CD4-positive, alpha-beta T cell treated with Interleukin-17A for 1 hour (primary cell): ENCODE measurements at regions not wholly inside any gene's neighbourhood (a gene's known extent, or its start where the extent isn't known, plus 50 kb on each side); places are given as distances from the start of the nearest gene placed in this dataset.

Experiments
- DNase-seq: peaks from one replicate; pipeline ENCODE4 v3.0.0-alpha.2; 2020

DNA sequence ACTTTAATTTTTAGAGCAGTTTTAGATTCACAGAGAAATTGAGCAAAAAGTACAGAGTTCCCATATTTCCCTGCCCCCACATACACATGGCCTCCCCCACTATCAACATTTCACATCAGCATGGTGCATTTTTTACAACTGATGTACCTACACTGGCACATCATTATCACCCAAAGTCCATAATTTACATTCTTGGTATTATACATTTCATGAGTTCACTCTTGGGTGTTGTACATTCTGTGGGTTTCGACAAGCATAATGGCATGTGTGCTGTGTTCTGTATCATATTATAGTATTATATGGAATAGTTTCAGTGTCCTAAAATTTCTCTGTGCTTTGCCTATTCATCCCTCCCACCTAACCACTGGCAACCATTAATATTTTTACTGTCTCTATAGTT, 419.8 kb upstream of the THBS1 start:
- DNase-seq: no peak

DNA sequence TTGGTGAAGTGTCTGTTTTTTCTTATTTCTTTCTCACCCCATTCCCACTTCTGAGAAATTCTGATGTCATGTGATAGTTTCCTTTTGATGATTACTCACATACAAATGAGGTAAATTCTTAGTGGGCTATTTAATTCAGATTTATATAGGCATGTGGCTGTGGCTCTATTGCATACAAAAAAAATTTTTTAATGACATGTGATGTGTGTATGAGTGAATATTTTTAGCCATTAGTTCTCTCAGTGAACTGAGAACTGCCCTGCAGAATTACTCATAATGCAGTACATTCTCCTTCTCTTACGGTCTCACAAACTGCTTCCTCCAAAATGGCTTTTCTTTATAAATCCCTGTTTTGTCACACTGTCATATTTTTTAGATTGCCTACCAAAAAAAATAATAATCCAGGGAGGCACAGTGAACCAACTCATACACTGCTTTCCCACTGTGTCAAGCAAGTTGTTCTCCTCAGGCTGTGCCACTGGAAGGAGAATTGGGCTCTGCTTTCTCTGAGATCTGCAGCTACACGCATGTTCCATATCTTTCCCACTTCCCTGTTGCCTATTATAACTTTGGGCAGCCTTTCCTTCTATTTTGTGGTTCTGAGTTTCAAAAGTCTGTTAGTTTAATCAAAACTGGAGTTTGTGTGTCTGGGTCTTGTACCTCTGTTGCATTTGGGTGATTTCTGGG, 415.7 kb upstream of the THBS1 start:
- no peak for DNase-seq

DNA sequence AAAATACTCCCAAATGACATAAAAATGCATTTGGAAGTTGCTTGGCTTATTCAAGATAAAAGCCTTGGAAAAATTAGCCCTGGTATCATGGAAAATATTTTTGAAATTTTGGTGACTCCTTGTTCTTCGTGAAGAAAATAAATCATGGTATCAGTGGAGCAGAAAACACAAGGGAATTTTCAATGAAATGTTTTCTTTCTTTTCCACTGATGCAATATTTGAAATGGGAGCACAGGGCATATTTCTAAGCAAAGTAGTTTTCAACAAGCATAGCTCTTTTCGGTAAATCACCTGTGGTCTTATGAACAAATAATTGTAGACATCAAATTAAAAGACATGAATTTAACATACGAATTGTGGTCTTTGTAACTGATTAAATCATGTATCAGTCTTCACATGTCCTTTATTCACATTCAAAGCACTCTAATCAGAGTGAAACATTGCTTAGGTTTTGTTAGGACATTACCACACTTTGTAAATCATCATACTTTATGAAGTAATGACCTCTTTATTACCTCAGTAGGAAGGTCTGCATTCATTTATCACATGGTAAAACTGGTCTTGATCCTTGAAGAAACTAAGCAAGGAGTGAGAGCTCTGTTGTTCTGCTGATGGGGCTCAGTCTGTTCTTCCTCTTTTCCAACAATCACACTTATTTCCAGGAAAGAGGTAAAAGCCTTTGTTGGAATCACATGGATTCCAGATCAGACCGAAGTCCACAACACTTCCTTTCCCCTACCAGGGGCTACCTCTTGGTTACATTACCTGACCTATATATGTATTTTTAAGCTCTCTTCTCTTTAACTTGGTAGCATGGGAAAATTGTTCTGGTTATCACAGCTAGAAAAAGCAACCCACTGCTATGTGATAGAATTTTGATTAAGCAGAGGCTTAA, 413.5 kb upstream of the THBS1 start:
- DNase-seq: no peak

DNA sequence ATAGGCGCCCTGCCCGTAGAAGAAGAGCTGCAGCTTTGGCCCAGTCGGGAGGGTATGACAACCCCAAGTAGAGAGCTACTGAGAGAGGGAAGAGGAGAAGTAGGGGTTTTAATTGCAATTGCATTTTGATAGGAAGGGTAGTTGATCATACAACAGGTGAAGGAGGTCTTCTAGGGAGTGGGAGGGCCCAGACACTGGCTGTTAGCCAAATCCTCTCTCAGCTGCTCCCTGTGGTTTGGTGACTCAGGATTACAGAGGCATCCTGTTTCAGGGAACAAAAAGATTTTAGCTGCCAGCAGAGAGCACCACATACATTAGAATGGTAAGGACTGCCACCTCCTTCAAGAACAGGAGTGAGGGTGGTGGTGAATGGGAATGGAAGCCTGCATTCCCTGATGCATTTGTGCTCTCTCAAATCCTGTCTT, 408.9 kb upstream of the THBS1 start:
- DNase-seq: no peak

DNA sequence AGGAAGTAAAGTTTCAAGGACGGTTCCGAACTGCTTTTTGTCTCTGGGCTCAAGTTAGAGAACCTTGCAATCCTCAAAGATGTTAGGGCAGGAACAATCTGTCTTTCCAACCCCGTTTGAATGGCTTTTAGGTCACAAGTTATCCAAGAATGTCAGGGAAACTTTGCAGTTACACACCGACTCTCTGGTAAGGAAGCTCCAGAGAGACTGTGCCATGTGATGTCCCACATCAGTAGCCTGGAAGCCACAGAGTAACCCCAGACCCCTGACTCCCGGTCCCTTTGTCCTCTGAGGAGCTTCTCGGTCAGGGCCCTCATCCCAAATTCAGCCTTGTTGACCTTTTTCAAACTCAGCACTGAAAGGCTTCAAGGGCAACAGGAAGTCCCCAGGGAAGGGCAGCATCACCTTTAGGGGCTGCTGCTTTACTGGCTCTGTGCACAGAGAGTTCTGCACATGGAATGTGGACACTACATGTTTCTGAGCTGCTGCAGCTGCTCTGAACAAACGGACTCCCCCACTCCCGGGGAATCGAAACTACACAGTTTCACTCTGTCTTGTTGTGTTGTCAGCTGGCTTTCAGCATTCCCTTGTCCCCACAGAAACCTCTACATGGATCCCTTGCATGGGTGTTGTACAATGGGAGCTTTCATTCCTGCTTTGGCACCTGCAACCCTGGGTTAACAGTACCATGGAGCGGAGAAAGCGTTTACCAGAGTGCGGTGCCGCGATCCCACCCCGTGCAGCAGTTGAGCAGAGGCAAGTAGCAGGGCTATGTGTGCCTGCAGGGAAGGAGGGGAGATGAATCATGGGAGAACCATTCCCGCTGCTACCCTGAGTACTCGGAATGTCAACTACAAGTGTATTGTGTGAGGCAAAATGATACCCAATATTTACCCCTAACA, 408.2 kb upstream of the THBS1 start:
- DNase-seq: no peak

DNA sequence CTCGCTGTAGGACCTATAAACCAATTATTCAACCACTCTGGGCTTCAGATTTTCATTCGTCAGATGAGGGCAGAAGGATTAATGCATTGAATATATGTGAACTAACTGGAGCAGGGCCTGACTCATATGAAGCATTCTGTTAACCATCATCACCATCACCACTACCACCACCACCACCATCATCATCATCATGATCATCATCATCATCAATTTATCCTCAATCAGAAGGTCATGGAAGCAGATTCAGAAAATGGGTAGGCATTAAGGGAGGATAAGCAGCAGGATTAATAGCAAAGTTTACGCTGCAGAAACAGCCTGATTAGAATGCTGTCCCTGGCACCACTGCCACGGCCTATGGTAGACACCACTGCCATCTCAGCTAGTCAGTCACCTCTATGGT, 407.5 kb upstream of the THBS1 start:
- no peak for DNase-seq

DNA sequence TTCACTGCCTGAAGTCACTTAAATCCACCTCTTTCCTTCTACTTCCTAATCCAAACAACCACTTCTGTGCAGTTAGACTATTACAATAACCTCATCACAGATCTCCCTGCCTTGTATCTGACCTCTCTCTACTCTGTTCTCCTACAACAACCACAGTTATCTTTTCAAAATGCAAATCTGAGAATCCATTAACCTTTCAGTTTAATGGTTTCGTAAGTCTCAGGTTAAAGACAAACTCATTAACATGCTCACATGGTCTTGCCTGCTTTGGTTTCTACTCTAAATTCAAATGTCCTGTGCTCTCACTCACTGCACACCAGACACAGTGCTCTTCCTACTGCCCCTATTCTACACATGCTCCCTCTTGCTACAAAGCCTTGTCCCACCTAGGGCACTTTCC, 406.5 kb upstream of the THBS1 start:
- DNase-seq: no peak

DNA sequence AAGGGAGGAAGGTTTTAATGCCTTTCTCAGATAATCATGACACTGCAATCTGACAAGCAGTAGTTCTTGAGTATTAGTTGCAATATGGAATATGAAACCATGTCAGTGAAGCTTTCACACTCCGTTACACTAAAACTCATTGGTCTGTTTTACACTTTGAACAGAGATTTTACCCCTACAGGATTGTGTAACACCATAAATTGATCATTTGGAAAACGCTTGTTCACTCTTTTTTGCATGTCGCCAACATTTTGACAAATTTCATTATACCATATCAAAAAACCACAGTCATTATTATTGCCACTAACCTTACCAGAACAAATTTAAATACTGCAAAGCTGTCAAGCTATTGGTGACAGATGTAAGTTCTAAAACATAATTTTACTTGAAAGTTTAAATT, 404.8 kb upstream of the THBS1 start:
- DNase-seq: no peak

DNA sequence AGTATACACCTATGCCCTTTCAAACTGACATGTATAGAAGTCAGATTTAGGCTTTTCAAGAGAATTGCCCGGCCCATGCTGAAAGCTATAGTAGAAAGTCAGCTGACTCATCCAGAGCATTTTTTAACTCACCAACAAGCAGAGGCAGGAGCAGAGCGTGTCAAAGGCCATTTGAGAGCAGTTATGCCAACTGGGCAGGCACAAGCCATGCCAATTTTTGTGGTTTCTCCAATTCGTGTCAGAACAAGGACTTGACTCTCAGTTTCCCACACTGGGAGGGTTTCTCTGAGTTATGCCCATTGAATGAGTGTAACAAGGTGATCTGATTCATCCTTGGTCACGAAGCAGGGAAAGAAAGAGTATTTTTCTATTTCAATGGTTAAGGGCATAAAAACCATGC, 403.3 kb upstream of the THBS1 start:
- no peak for DNase-seq

DNA sequence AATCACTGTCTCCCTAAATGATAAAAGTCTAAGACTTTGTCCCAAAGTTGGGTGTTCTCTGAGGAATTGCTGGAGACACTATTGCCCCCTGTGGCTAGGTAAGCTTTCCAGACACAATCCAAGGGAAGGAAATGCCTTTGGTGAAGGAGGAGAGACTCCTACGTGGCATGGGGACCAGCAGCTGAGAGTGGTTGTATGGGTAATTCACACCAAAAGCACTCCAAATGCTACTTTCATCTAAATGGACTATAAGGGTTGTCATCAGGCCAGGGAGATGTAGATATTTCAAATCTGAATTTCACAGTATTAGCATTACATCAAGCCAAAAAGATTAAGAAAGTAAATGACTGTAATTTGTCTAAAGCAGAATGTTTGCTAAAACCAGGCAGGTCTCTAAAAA, 400.8 kb upstream of the THBS1 start:
- DNase-seq: no peak

DNA sequence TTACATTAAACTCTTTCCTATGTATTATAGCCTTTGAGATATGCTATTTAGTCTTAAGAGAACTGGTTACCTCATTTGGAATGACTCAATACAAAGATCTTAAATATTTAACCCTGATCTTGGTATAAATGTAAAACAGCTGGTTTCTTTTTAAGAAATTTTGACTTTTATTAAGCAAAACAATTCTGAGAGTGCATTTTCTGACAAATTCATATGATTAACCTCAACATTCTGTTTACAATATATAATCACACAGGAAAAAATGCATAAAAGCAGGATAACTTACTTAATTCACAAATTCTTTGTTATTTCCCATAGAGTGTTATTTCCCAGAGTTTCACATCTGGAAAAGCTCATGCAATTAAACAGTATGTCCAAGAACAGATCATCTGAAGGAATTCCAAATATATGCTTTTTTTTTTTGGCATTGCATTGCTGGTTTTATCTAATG, 400.4 kb upstream of the THBS1 start:
- DNase-seq: no peak

DNA sequence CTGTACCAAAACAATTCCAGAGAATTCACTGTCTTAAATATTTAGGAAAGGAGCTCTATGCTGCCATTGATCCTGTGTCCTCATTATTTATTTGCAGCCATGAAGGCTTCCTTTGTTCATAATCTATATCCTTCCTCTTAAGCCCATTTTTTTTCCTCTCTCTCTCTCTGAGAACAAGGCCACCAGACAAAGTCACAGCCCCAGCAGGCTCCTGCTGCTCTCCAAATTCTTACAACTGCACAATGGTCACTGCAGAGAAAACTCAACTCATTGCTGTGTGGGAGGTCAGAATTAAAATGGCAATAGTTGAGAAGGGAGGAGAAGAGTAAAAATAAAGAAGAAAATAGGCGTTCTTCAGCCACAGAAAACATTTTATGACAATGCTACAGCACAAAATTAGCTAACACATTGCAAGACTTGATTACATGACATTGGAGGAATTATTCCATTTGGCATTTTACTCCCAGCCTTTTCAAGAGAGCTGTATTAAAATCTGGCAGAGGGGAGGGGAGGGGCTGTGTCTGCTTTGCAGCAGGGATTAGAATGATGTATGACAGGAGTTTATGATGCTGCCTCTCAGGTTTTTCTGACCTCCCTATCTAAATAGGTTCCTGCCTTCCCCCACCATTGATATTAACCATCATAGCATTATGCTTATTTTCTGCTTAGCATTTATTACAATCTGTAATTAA, 399.7 kb upstream of the THBS1 start:
- DNase-seq: no peak

DNA sequence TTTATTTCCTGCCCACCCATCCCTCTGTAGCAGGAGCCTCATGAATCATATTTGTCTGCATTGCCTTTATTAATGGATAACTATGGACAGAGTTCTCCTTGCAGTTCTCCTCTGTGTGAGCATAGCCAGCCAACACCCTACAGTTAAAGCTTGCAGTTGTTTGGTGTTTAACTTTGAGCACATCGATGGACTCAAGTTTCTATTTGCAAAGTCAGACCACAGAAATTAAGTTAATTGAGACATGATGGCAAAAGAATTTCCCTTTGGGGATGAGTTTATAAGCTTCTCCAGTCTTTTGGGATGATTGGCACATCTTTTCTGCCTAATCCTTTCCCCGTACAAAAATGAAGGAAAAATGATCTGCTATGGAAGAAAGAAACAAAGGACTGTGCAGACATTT, 398.9 kb upstream of the THBS1 start:
- no peak for DNase-seq

DNA sequence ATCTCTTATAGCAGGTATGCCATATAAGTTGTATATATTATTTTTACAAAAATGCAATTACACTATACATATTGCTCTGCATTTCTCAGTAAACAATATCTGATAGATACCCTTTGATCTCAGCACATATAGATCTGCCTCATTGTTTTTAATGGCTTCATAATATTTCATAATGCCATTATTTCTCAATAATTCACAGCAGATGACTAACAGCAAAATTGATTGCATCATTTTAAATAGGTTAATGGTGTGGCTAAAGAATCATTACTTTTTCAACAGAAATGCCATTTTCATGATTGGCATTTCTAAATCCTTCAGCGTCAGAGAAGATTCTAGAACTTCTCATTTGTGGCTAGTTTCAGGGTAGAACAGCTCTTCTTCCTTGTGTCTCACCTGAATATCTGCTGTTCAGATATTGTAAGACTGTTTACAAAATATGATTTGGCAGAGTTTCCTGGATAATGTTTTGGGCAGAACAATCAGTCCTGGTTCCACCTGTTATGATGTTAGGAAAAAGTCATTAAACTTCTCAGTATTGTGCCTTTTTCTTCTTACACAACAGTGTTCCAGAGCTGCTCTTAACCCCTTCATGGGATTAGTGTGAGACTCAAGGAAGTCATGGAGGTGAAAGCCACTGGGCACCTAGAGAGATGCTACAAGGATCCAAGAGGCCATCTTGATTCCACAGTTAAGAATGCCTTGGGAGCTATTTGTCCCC, 397.6 kb upstream of the THBS1 start:
- no peak for DNase-seq

DNA sequence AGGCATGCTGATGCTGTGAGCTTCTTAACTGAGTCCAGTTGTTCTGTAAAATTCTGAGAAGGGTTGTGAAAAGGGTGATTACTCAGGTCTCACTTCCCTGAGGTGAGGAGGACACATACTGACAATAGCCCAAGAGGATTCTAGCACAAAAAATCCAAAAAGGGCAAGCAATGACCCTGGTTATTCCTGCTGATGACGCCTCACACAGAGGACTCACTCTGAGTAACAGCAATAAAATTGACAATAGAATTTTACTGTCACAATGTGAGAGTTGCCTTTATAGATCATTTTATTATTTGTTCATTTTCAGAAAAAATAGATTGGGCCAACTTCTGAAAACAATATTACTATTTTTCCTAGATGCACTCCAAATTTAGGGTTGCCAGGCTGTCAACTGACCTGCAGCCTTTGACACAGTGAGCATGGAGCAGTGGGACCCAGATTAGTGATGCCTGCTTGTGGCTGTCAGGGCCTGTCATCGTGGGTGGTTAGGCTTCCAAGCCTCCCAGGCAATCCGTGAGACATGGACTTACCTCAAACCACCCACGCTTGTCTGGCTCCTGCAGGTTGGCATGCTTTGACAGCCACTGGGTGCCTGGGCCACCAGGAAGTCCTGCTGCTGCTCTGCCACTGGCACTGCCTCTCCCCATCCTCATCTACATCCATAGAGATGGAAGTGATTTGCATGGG, 396.0 kb upstream of the THBS1 start:
- DNase-seq: no peak

DNA sequence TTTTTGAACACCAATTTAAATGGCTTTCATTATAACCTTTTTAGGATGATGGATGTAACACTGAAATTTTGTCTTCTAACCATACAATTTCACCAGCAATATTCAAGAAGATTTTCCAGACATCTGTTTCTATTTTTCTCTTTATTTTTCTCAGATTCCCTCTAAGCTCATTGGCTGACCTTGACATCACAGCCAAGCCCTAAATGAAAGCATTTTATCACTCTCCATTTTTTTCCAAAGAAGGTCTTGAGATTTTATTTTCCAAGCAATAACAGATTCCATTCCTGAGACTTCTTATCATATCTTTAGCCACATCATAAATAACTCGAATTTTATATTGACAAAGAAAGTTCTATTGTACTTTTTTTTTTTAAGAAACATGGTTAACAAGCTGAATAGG, 392.6 kb upstream of the THBS1 start:
- DNase-seq: no peak

DNA sequence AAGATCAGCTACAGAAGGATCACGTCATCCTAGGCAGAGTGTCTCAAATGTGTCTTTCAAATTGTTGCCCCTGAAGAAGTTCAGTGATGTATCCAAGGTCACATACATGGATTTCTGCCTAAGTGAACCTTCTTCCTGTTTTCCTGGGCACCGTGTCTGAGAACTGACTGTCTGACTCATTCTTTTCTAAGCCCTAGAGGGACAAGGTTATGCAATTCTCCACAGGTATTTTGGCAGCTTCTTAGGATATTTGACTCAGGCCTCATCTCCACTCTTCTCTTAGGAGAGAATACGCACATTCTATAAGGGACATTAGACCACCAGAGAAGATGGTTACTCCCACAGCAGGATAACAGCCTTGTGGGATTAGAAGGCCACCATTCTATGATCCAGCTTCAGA, 391.9 kb upstream of the THBS1 start:
- DNase-seq: no peak

DNA sequence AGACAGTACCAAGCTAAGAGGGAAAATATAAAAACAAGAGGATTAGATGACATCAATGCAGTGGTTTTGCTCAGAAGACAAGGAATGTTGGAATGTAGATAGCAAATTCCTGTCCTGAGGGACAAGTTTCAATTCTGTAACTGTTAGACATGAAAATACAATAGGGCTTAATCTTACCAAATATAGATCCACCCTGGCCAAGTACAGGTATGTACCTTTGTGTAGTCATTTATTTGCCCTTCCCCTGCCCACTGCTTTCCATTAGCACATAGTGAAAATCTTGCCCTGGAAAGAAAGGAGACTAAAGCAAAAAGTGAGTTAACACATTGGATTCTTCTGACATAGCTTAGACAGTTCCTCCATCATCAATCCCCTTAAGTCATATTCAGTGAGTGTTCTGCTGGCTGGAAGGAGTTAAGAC, 389.0 kb upstream of the THBS1 start:
- no peak for DNase-seq

DNA sequence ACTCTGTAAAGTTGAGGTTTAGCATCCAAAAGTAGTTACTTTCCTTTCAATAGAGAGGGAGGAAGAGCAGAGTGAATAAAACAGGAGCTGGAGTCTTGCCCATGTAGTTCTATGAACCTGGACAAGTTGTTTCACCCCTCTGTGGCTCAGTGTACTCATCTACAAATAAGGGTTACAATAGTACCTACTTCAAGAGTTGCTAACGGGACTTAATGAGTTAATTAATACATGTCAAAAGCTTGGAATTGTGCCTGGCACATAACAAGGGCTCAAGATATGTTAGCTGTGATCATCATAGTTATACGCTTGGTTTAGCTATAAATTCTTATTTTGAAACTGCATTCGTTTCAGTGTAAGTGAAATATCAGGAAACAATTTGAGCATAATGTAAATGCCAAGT, 388.5 kb upstream of the THBS1 start:
- DNase-seq: no peak

DNA sequence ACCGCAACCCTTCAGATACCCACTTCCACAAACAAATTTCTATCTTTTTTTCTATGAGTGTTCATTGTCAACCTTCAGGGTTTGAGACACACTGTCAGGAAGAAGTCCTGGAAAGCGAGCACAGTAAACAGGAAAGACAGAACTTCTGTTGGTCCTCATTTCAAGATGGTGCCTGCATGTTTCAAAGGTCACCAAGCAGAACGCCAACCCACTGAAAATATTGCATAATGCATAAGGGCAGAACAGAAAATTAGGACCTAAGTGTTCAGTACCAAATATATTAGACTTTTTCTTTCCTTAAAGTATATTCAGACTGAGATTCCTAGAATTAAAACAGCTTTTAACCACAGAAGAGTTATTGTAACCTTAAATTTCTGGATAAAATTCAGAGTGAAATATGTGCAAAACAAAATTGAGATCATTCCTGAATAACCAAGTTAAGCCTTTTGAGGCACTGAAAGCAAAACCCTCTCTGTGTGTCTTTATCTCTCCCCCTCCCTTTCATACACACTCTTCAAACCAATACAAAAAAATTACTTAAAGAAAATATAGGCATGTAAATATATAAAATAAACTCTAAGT, 387.8 kb upstream of the THBS1 start:
- no peak for DNase-seq

DNA sequence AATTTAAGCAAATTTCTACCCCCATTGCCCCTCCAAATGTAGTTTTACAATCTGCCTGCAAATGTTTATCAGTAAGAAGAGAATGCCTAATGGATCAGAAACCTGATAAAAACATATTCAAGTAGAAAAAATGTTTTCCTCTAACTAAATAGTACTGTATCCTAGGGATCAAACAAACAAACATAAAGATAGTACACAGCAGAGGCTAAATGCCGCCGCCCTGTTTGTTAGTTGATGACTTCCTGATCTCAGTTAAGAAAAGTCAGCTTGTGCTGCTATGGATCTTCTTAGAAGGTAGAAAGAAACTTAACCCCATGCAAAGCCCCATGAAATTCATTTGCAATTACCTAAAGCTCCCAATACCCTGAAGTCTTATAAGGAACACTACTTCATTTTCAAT, 387.3 kb upstream of the THBS1 start:
- no peak for DNase-seq
